HG03460 (cell line): ENCODE measurements at regions not wholly inside any gene's neighbourhood (a gene's known extent, or its start where the extent isn't known, plus 50 kb on each side); places are given as distances from the start of the nearest gene placed in this dataset.
"Not testable (repeated sequence)": the region's sequence is repeated elsewhere in the genome, so short reads cannot be mapped to it uniquely, and the experiment has no call there.

Source experiments
- ATAC-seq: cut with Tn5 transposase; IDR thresholded peaks from one replicate; pipeline ENCODE4 v1.9.1; 2021; ENCODE audit not compliant: unreplicated experiment

- no peak for ATAC-seq
These were observed 164.3 kb downstream of the TMEM121 start for GRCh38 chr14:105690671-105691070.

DNA sequence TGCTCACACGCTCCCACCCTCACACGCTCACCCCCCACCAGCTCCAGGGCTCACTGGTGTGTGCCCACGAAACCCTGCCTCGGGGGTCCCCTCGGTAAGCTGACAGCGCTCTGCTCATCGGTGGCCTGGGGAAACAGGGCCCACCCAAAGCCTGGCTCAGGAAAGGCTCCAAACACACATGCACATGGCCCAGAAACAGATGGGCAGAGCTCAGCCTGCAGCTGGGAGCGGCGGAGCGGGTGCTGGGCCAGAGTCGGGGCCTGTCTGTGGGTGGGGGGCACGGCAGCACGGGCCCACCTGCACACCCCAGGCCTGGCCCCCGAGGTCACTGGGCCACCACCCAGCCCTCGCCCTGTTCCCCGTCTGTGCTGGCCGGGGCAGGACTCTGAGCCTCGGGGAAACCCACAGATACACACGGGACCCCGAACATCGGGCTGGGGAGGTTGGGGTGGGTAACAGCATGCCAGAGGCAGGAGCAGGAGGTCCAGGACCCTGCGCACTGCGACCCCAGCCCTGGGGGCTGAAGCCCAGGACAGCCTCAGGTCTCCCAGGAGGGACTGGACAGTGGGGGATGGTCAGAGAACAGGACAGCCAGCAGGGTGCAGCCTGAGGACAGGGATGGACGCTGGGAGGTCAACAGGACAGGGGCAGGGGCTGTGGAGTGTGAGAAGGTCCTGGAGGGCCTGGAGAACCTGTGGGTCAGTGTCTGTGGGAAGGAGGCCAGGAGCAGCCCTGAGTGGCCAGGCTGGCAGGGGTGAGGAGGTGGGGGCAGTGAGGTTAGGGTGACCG is 165.1 kb downstream of the TMEM121 start:
- not testable (repeated sequence) for ATAC-seq

GRCh38 chr14:105692110-105692685 is 165.8 kb downstream of the TMEM121 start:
- not testable (repeated sequence) for ATAC-seq

GRCh38 chr14:105694961-105695360 is 168.6 kb downstream of the TMEM121 start:
- no peak for ATAC-seq

GRCh38 chr14:105696388-105696787 is 170.0 kb downstream of the TMEM121 start:
- peak; percentile 43 for ATAC-seq

DNA sequence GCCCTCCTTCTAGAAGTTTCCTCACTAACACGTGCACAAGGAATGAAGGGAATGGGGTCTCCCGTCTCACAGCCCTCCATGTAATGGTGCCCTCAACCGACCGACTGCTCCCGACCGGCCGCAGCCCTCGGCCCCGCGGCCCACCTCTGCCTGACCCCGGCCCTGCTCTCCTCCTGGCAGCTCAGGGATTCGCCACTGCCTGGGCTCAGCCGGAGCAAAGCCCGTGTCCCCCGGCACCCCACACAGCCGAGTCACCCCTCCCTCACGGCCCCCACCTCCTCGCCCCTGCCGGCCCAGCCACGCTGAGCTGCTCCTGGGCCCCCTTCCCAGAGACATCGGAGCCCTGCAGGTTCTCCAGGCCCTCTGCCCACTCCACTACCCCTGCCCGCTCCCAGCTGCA is 171.0 kb downstream of the TMEM121 start:
- ATAC-seq, result not testable (repeated sequence)

DNA sequence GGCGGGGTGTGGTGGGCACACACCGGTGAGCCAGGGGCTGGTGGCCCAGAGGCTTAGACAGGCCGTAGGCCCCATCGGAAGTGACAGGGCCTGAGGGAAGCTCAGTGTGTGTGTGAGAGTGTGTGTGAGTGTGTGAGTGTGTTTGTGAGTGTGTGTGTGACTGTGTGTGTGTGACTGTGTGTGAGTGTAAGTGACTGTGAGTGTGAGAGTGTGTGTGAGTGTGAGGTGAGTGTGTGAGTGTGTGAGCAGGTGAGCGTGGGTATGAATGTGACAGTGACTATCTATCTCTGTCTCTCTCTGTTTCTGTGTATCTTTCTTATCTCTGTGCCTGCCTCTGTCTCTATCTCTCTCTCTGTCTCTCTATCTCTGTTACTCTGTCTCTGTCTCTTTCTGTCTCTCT is 171.6 kb downstream of the TMEM121 start:
- not testable (repeated sequence) for ATAC-seq

- ATAC-seq, result not testable (repeated sequence)
These were observed 172.7 kb downstream of the TMEM121 start for GRCh38 chr14:105698940-105699556.

DNA sequence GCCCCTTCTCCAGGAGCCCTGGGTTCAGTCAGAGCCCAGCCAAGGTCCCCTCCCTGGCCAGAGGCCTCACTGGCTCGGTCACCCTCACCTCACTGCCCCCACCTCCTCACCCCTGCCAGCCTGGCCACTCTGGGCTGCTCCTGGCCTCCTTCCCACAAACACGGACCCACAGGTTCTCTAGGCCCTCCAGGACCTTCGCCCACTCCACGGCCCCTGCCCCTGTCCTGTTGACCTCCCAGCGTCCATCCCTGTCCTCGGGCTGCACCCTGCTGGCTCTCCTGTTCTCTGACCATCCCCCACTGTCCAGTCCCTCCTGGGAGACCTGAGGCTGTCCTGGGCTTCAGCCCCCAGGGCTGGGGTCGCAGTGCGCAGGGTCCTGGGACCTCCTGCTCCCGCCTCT is 173.3 kb downstream of the TMEM121 start:
- ATAC-seq, result not testable (repeated sequence)

DNA sequence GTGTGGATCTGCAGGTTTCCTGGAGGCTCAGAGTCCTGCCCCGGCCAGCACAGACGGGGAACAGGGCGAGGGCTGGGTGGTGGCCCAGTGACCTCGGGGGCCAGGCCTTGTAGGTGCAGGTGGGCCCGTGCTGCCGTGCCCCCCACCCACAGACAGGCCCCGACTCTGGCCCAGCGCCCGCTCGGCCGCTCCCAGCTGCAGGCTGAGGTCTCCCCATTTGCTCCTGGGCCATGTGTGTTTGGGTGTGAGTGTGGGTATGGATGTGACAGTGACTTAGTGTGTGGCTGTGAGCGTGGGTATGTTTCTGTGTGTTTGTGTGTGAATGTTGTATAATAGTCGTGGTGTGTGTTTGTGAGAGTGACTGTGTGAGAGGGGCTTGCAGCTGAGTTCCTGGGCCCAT is 173.8 kb downstream of the TMEM121 start:
- not testable (repeated sequence) for ATAC-seq

GRCh38 chr14:105700622-105701288 is 174.4 kb downstream of the TMEM121 start:
- ATAC-seq, result peak; percentile 38

- no peak for ATAC-seq
These were observed 175.3 kb downstream of the TMEM121 start for GRCh38 chr14:105701456-105702274.

GRCh38 chr14:105702275-105702817 is 176.0 kb downstream of the TMEM121 start:
- no peak for ATAC-seq

DNA sequence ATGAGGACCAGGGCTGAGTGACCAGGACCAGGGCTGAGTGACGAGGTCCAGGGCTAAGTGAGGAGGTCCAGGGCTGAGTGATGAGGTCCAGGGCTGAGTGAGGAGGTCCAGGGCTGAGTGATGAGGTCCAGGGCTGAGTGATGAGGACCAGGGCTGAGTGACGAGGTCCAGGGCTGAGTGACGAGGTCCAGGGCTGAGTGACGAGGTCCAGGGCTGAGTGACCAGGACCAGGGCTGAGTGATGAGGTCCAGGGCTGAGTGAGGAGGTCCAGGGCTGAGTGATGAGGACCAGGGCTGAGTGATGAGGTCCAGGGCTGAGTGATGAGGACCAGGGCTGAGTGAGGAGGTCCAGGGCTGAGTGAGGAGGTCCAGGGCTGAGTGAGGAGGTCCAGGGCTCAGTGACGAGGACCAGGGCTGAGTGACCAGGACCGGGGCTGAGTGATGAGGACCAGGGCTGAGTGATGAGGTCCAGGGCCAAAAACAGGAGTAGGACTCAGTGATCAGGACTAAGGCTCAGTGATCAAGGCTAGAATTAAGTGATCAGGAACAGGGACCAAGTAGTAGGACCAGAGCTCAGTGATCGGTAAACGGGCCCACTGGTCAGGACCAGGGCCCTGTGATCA is 176.8 kb downstream of the TMEM121 start:
- not testable (repeated sequence) for ATAC-seq

DNA sequence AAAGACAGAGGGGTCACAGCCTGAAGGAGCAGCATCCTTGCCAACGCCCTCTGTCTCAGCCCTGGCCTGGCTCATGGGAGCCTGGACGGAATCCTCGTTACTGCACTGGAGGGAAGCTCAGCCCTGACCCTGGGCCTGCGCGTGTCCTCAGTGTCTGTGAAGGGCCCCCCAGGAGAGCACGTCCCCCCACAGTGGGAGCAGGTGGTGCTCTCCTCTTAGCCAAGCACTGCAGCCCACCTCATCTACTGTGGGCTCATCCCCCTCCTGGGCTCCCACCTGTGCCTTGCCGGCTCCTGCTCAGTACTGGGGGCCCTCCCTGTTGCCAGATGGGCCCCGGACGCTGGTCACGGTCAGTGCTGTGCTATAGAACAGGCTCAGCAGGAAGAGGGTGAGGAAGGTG is 177.7 kb downstream of the TMEM121 start:
- ATAC-seq, result not testable (repeated sequence)

- not testable (repeated sequence) for ATAC-seq
These were observed 178.1 kb downstream of the TMEM121 start for GRCh38 chr14:105704492-105704891.

DNA sequence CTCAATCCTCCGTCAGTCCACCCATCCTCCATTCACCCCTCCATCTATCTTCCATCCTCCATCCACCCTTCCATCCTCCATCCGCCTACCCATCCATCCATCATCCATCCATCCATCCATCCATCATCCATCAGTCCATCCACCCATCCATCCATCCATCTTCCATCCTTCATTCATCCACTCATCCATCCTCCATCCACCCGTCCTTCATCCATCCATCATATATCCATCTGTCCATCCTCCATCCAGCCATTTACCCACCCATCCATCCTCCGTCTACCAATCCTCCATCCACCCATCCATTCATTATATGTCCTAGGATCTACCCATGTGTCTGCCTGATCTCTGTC is 179.1 kb downstream of the TMEM121 start:
- ATAC-seq, result not testable (repeated sequence)

DNA sequence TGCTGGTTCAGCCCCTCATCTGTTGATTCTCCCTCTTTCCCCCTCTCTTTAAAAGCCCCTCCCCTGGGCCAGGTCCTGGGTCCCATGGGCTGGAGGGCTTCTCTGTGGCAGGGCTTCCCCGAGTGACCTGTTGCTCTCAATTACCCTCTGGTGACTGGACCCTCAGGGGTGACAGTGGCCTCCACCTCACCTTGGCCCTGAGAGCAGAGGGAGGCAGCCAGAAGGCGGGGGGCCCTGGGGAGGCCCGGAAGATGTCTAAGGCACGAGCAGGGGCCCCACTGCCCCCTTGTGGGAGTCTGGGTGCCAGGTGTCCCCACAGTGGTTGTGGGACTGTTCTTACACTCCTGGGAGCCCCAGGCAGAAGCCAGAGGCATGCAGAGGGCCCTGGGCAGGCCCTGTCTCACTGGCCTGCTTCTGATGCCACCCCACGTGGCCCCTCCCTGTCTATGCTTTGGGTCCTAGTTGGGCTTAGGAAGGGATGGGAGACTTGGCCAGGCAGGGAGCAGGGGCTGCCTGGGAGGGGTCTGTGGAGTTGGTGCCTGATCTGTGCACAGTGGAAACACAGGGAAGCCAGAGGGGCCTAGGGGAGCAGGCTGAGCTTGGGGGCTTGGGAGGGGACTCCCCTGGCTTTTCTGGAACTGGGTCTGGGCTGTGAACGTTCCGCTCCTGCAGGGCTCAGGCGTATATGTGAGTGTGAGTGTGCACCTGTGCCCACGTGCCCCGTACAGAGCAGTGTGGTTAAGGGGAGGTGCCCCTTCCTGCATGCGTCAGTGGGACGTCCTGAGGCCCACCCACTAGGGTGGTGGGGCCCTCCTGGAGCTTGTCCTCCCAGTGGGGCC is 179.7 kb downstream of the TMEM121 start:
- not testable (repeated sequence) for ATAC-seq

DNA sequence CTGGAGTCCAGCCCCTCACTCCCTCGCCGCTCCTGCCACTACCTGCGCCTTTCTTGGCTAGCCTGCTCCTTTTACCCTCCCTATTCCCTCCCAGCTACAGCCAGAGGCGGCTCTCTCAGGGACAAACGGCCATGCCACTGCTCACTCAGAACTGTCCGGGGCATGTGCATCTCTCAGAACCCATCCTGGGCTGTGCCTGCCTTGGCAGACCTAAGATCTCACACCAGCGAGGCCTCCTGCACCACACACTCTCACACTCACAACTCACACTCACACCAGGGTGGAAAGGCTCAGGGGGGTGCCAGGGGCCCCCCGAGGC is 180.3 kb downstream of the TMEM121 start:
- ATAC-seq, result not testable (repeated sequence)
